MM.1S (cell line): ENCODE measurements at regions not wholly inside any gene's neighbourhood (a gene's known extent, or its start where the extent isn't known, plus 50 kb on each side); places are given as distances from the start of the nearest gene placed in this dataset.

Experiments
- CTCF ChIP-seq: fragments of 300-600 bp; sonication (generic); IDR thresholded peaks from 2 replicates; pipeline ENCODE4 v1.5.1; 2016; ENCODE audit warnings: antibody characterized with exemption, low read length, mixed read lengths
- EZH2 ChIP-seq: fragments of 300-600 bp; sonication (generic); optimal IDR thresholded peaks from 2 replicates; pipeline ENCODE3; 2017; ENCODE audit warnings: low read depth, mild to moderate bottlenecking, antibody characterized with exemption, low read length, mixed read lengths
- EZH2phosphoT487 ChIP-seq: fragments of 300-600 bp; sonication (generic); IDR thresholded peaks from 2 replicates; pipeline ENCODE4 v1.6.1; 2018; ENCODE audit warnings: antibody characterized with exemption, low read length

GRCh38 chr15:93649691-93650235 lies 560.8 kb upstream of the RGMA start:
- TF ChIP-seq CTCF (no peak), EZH2 (no peak), EZH2phosphoT487 (no peak)
